ENCODE measurements at regions not wholly inside any gene's neighbourhood (a gene's known extent, or its start where the extent isn't known, plus 50 kb on each side); places are given as distances from the start of the nearest gene placed in this dataset.

- no peak for TF ChIP-seq CTCF (IDR thresholded peaks at IDR 0.05; ENCODE audit: borderline replicate concordance, extremely low read depth, insufficient read depth)
- peaks cover 0 to 2% (median 0%) of the 10 kb centered on the region in 3 donors for H3K4me1 ChIP-seq (ENCODE audit: control insufficient read depth in 2 of 3, insufficient read depth in 2 of 3, low read depth in 1 of 3, low read length in 3 of 3)
- no peaks in the 10 kb centered on the region for H3K27me3 ChIP-seq (ENCODE audit: control insufficient read depth, insufficient read depth, low read length)
- H3K9ac ChIP-seq (ENCODE audit: low read length in 3 of 3): no peak overlapping the region
- DNase-seq (no peak), FAIRE-seq (no peak)
- no peaks in the 10 kb centered on the region for H3K9me3 ChIP-seq (ENCODE audit: control insufficient read depth in 2 of 3, insufficient read depth in 1 of 3, low read length in 3 of 3)
- intact Hi-C loops (cut with DNase I): no loop called here
- no peak overlapping the region for H3K27ac ChIP-seq (ENCODE audit: low read depth in 2 of 2, low read length in 2 of 2)
- H3K4me3 ChIP-seq (ENCODE audit: low read length in 3 of 3): no peak overlapping the region
- H3K36me3 ChIP-seq (ENCODE audit: control insufficient read depth in 2 of 3, insufficient read depth in 3 of 3, low read length in 3 of 3): no peaks in the 10 kb centered on the region
These were observed 67.7 kb upstream of the ATG10 start for GRCh38 chr5:81904166-81904565.

- H3K27me3 ChIP-seq (ENCODE audit: control insufficient read depth, insufficient read depth, low read length): no peaks in the 10 kb centered on the region
- no peak overlapping the region for H3K9ac ChIP-seq (ENCODE audit: low read length in 3 of 3)
- DNase-seq: no peak
- no peaks in the 10 kb centered on the region for H3K36me3 ChIP-seq (ENCODE audit: control insufficient read depth in 2 of 3, insufficient read depth in 3 of 3, low read length in 3 of 3)
- H3K4me3 ChIP-seq (ENCODE audit: low read length in 3 of 3): no peak overlapping the region
- intact Hi-C loops (cut with DNase I): no loop called here
- no peak for FAIRE-seq
- H3K9me3 ChIP-seq (ENCODE audit: control insufficient read depth in 2 of 3, insufficient read depth in 1 of 3, low read length in 3 of 3): no peaks in the 10 kb centered on the region
- no peak overlapping the region for H3K27ac ChIP-seq (ENCODE audit: low read depth in 2 of 2, low read length in 2 of 2)
- TF ChIP-seq CTCF (IDR thresholded peaks at IDR 0.05; ENCODE audit: borderline replicate concordance, extremely low read depth, insufficient read depth): no peak
- H3K4me1 ChIP-seq (ENCODE audit: control insufficient read depth in 2 of 3, insufficient read depth in 2 of 3, low read depth in 1 of 3, low read length in 3 of 3): peaks cover 0 to 2% (median 0%) of the 10 kb centered on the region in 3 donors
These were observed 70.2 kb upstream of the ATG10 start for GRCh38 chr5:81901586-81901985.

DNA sequence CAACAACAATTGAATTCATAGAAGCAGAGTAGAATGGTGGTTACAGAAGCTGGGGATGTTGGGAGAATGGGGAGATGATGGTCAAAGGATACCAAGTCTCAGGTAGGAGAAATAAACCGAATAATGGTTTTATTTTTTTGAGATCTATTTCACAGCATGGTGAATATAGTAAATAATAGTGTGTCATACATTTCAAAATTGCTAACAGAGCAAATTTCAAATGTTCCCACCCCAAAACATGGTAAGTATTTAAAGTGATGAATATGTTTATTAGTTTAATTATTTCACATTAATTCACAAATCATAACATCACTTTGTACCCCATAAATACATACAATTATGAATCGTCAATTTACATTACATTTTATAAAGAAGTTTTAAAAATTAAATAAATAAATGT is 72.7 kb upstream of the ATG10 start:
- H3K27me3 ChIP-seq (ENCODE audit: control insufficient read depth, insufficient read depth, low read length): no peaks in the 10 kb centered on the region
- H3K4me1 ChIP-seq (ENCODE audit: control insufficient read depth in 2 of 3, insufficient read depth in 2 of 3, low read depth in 1 of 3, low read length in 3 of 3): no peaks in the 10 kb centered on the region
- intact Hi-C loops (cut with DNase I): no loop called here
- no peak for TF ChIP-seq CTCF (IDR thresholded peaks at IDR 0.05; ENCODE audit: borderline replicate concordance, extremely low read depth, insufficient read depth)
- H3K4me3 ChIP-seq (ENCODE audit: low read length in 3 of 3): no peak overlapping the region
- H3K36me3 ChIP-seq (ENCODE audit: control insufficient read depth in 2 of 3, insufficient read depth in 3 of 3, low read length in 3 of 3): no peaks in the 10 kb centered on the region
- no peaks in the 10 kb centered on the region for H3K9me3 ChIP-seq (ENCODE audit: control insufficient read depth in 2 of 3, insufficient read depth in 1 of 3, low read length in 3 of 3)
- no peak for DNase-seq
- FAIRE-seq: no peak
- H3K9ac ChIP-seq (ENCODE audit: low read length in 3 of 3): no peak overlapping the region
- no peak overlapping the region for H3K27ac ChIP-seq (ENCODE audit: low read depth in 2 of 2, low read length in 2 of 2)

GRCh38 chr5:81898403-81898802 is 73.4 kb upstream of the ATG10 start:
- H3K4me1 ChIP-seq (ENCODE audit: control insufficient read depth in 2 of 3, insufficient read depth in 2 of 3, low read depth in 1 of 3, low read length in 3 of 3): no peaks in the 10 kb centered on the region
- DNase-seq (no peak), FAIRE-seq (no peak)
- H3K4me3 ChIP-seq (ENCODE audit: low read length in 3 of 3): no peak overlapping the region
- no peak overlapping the region for H3K9ac ChIP-seq (ENCODE audit: low read length in 3 of 3)
- H3K27ac ChIP-seq (ENCODE audit: low read depth in 2 of 2, low read length in 2 of 2): no peak overlapping the region
- no peak for TF ChIP-seq CTCF (IDR thresholded peaks at IDR 0.05; ENCODE audit: borderline replicate concordance, extremely low read depth, insufficient read depth)
- H3K9me3 ChIP-seq (ENCODE audit: control insufficient read depth in 2 of 3, insufficient read depth in 1 of 3, low read length in 3 of 3): no peaks in the 10 kb centered on the region
- H3K27me3 ChIP-seq (ENCODE audit: control insufficient read depth, insufficient read depth, low read length): no peaks in the 10 kb centered on the region
- H3K36me3 ChIP-seq (ENCODE audit: control insufficient read depth in 2 of 3, insufficient read depth in 3 of 3, low read length in 3 of 3): no peaks in the 10 kb centered on the region
- intact Hi-C loops (cut with DNase I): no loop called here

Measured in kidney (tissue), 13 donors.